Liver (tissue), 8 donors: ENCODE measurements at regions not wholly inside any gene's neighbourhood (a gene's known extent, or its start where the extent isn't known, plus 50 kb on each side); places are given as distances from the start of the nearest gene placed in this dataset.

Experiments used
- DNase-seq: peaks from one replicate; pipeline ENCODE4 v3.0.0-alpha.2; 2017; ENCODE audit warnings: low spot score
- H3K27ac ChIP-seq, 2 donors: one replicate each; pipeline ENCODE4 v1.7.0; 2013; ENCODE audit warnings: inconsistent platforms in 2 of 2, low read length in 2 of 2, control low read depth in 1 of 2, low read depth in 1 of 2, mild to moderate bottlenecking in 1 of 2
- H3K27me3 ChIP-seq, 4 donors: one replicate each; pipeline versions ENCODE4 v1.6.1 to v1.7.0; 2013; ENCODE audit warnings: low read length in 3 of 4, inconsistent platforms in 1 of 4, mild to moderate bottlenecking in 1 of 4, moderate library complexity in 1 of 4; ENCODE audit not compliant: control insufficient read depth in 4 of 4, insufficient read depth in 4 of 4
- H3K36me3 ChIP-seq, 4 donors: one replicate each; pipeline versions ENCODE4 v1.6.1 to v1.7.0; 2013; ENCODE audit warnings: low read length in 3 of 4, mild to moderate bottlenecking in 3 of 4, low read depth in 1 of 4, moderate library complexity in 1 of 4; ENCODE audit not compliant: control insufficient read depth in 4 of 4, insufficient read depth in 3 of 4
- H3K4me1 ChIP-seq, 4 donors: one replicate each; pipeline versions ENCODE4 v1.6.1 to v1.7.0; 2013; ENCODE audit warnings: low read length in 3 of 4, mild to moderate bottlenecking in 3 of 4, moderate library complexity in 1 of 4; ENCODE audit not compliant: control insufficient read depth in 4 of 4, insufficient read depth in 4 of 4
- H3K4me3 ChIP-seq, 3 donors: one replicate each; pipeline versions ENCODE4 v1.6.1 to v1.7.0; 2013; ENCODE audit warnings: low read length in 3 of 3, control low read depth in 1 of 3, low read depth in 1 of 3, mild to moderate bottlenecking in 1 of 3
- H3K9ac ChIP-seq, 2 donors: one replicate each; pipeline ENCODE4 v1.7.0; 2013; ENCODE audit warnings: low read length in 2 of 2, mild to moderate bottlenecking in 2 of 2, moderate library complexity in 2 of 2, control low read depth in 1 of 2, low read depth in 1 of 2
- H3K9me3 ChIP-seq, 4 donors: one replicate each; pipeline versions ENCODE4 v1.6.1 to v1.7.0; 2013; ENCODE audit warnings: low read length in 3 of 4; ENCODE audit not compliant: control insufficient read depth in 4 of 4
- EGR1 ChIP-seq, 2 donors: IDR thresholded peaks; 2 replicates each; pipeline ENCODE4 v1.6.1; 2016 to 2018; ENCODE audit warnings: antibody characterized with exemption in 2 of 2, low read depth in 2 of 2
- FOXA1 ChIP-seq: IDR thresholded peaks from 2 replicates; pipeline ENCODE4 v1.6.1; 2016; ENCODE audit warnings: antibody characterized with exemption
- FOXA2 ChIP-seq: IDR thresholded peaks from 2 replicates; pipeline ENCODE4 v1.6.1; 2016; ENCODE audit warnings: antibody characterized with exemption
- GABPA ChIP-seq, 2 donors: IDR thresholded peaks in 1 of 2; conservative IDR thresholded peaks in 1 of 2; 2 replicates each; pipeline ENCODE4 v1.6.1; 2016; ENCODE audit warnings: antibody characterized with exemption in 2 of 2, mild to moderate bottlenecking in 1 of 2, moderate library complexity in 1 of 2
- HNF4A ChIP-seq, 2 donors: conservative IDR thresholded peaks; 2 replicates each; pipeline ENCODE4 v1.6.1; 2016; ENCODE audit warnings: antibody characterized with exemption in 2 of 2, mild to moderate bottlenecking in 2 of 2
- HNF4G ChIP-seq: IDR thresholded peaks from 2 replicates; pipeline ENCODE4 v1.6.1; 2016; ENCODE audit warnings: antibody characterized with exemption
- JUND ChIP-seq, 2 donors: IDR thresholded peaks; 2 replicates each; pipeline ENCODE4 v1.6.1; 2016; ENCODE audit warnings: antibody characterized with exemption in 2 of 2
- NR2F2 ChIP-seq: IDR thresholded peaks from 2 replicates; pipeline ENCODE4 v1.6.1; 2016; ENCODE audit warnings: antibody characterized with exemption
- RAD21 ChIP-seq, 2 donors: IDR thresholded peaks; 2 replicates each; pipeline ENCODE4 v1.6.1; 2016; ENCODE audit warnings: antibody characterized with exemption in 2 of 2, mild to moderate bottlenecking in 2 of 2
- REST ChIP-seq: IDR thresholded peaks from 2 replicates; pipeline ENCODE4 v1.6.1; 2016; ENCODE audit warnings: antibody characterized with exemption, mild to moderate bottlenecking
- RXRA ChIP-seq, 2 donors: IDR thresholded peaks; 2 replicates each; pipeline ENCODE4 v1.6.1; 2017 to 2018; ENCODE audit warnings: antibody characterized with exemption in 2 of 2, mild to moderate bottlenecking in 1 of 2
- SP1 ChIP-seq: IDR thresholded peaks from 2 replicates; pipeline ENCODE4 v1.6.1; 2018; ENCODE audit warnings: antibody characterized with exemption, mild to moderate bottlenecking
- TAF1 ChIP-seq: conservative IDR thresholded peaks from 2 replicates; pipeline ENCODE4 v1.6.1; 2016; ENCODE audit warnings: antibody characterized with exemption, mild to moderate bottlenecking
- YY1 ChIP-seq: IDR thresholded peaks from 2 replicates; pipeline ENCODE4 v1.6.1; 2016; ENCODE audit warnings: antibody characterized with exemption, mild to moderate bottlenecking
- ZBTB33 ChIP-seq: IDR thresholded peaks from 2 replicates; pipeline ENCODE4 v1.6.1; 2016; ENCODE audit warnings: antibody characterized with exemption
- WGBS: extraction: QIAGEN DNeasy Blood & Tissue Kit; methylation state at CpG from one replicate; pipeline ENCODE4 v1.1.7; 2013; 5-methylcytosine and 5-hydroxymethylcytosine counted together
- TF ChIP-seq, protein P1 (sequence below): fragments of 150-350 bp; IDR thresholded peaks from 2 replicates; pipeline ENCODE4 v1.5.1; 2017; ENCODE audit warnings: improper control_type of control experiment, low read depth, low read length; ENCODE audit not compliant: missing input control
- TF ChIP-seq, protein P2 (sequence below): IDR thresholded peaks from 2 replicates; pipeline ENCODE4 v1.6.1; 2016; ENCODE audit warnings: antibody characterized with exemption
- TF ChIP-seq, protein P3 (sequence below): IDR thresholded peaks from 2 replicates; pipeline ENCODE4 v1.6.1; 2016; ENCODE audit warnings: antibody characterized with exemption
- donor health status: healthy.
- donor health status: healthy.
- donor health status: healthy.
- donor health status: healthy.
- donor health status: healthy.

GRCh38 chr9:89838621-89839020 lies 233.8 kb downstream of the GADD45G start:
- TF ChIP-seq, protein P1, sequence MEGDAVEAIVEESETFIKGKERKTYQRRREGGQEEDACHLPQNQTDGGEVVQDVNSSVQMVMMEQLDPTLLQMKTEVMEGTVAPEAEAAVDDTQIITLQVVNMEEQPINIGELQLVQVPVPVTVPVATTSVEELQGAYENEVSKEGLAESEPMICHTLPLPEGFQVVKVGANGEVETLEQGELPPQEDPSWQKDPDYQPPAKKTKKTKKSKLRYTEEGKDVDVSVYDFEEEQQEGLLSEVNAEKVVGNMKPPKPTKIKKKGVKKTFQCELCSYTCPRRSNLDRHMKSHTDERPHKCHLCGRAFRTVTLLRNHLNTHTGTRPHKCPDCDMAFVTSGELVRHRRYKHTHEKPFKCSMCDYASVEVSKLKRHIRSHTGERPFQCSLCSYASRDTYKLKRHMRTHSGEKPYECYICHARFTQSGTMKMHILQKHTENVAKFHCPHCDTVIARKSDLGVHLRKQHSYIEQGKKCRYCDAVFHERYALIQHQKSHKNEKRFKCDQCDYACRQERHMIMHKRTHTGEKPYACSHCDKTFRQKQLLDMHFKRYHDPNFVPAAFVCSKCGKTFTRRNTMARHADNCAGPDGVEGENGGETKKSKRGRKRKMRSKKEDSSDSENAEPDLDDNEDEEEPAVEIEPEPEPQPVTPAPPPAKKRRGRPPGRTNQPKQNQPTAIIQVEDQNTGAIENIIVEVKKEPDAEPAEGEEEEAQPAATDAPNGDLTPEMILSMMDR: no peak
- no peak for TF ChIP-seq HNF4G

DNA sequence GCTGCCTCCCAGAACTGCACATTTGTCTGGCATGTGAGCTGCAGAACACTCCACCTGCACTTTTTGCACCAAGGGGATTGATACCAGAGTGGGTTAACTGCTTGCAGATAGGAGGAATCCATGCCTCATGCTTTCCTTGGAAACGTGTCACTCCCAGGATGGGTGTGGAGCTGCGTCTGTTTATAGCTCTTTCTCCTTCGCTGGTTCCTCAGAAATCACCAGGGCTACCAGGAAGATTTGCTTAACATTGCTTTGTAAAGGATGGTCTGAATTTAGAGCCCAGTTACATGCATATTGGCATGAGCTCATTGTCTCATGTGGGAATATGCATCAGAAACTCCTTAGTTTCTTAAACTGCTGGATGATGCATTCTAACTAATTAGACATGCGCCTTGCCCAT lies 234.6 kb downstream of the GADD45G start:
- H3K27me3 ChIP-seq: no peaks in the 10 kb centered on the region
- DNase-seq: no peak
- H3K4me3 ChIP-seq: no peak overlapping the region
- 78% methylated on average over 4 of the region's 4 CpGs for WGBS
- no peak overlapping the region for H3K9ac ChIP-seq
- TF ChIP-seq RAD21 (IDR thresholded peaks at IDR 0.05): no peak
- TF ChIP-seq JUND (IDR thresholded peaks at IDR 0.05): no peak
- TF ChIP-seq FOXA1: no peak
- no peak for TF ChIP-seq TAF1
- TF ChIP-seq ZBTB33: no peak
- TF ChIP-seq YY1: no peak
- TF ChIP-seq, protein P1: no peak
- TF ChIP-seq SP1: no peak
- no peak for TF ChIP-seq FOXA2
- no peak for TF ChIP-seq RXRA (IDR thresholded peaks at IDR 0.05)
- no peak for TF ChIP-seq REST
- TF ChIP-seq, protein P2, sequence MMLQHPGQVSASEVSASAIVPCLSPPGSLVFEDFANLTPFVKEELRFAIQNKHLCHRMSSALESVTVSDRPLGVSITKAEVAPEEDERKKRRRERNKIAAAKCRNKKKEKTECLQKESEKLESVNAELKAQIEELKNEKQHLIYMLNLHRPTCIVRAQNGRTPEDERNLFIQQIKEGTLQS: no peak
- TF ChIP-seq HNF4G: no peak
- TF ChIP-seq HNF4A (conservative IDR thresholded peaks at IDR 0.05): no peak
- TF ChIP-seq, protein P3, sequence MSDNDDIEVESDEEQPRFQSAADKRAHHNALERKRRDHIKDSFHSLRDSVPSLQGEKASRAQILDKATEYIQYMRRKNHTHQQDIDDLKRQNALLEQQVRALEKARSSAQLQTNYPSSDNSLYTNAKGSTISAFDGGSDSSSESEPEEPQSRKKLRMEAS: no peak
- TF ChIP-seq GABPA (IDR thresholded peaks at IDR 0.05 in 1 of 2, conservative IDR thresholded peaks at IDR 0.05 in 1 of 2): no peak
- no peak for TF ChIP-seq NR2F2
- TF ChIP-seq EGR1 (IDR thresholded peaks at IDR 0.05; ENCODE audit: low read depth in 2 of 2): no peak
- H3K4me1 ChIP-seq: peaks cover 5 to 22% (median 9%) of the 10 kb centered on the region in 4 donors
- no peaks in the 10 kb centered on the region for H3K36me3 ChIP-seq
- H3K27ac ChIP-seq: no peak overlapping the region
- H3K9me3 ChIP-seq: no peaks in the 10 kb centered on the region

More at GRCh38 chr9:89838621-89839020, 233.8 kb downstream of the GADD45G start:
- Histone ChIP-seq H3K9me3 (no peaks in the 10 kb centered on the region), H3K4me3 (no peak overlapping the region), H3K4me1 (peaks cover 5 to 20% (median 9%) of the 10 kb centered on the region in 4 donors), H3K36me3 (no peaks in the 10 kb centered on the region), H3K27ac (no peak overlapping the region), H3K27me3 (no peaks in the 10 kb centered on the region), H3K9ac (no peak overlapping the region)
- WGBS: 86% methylated on average over 6 of the region's 6 CpGs
- no peak for DNase-seq
